GM13976 (cell line): ENCODE measurements at regions not wholly inside any gene's neighbourhood (a gene's known extent, or its start where the extent isn't known, plus 50 kb on each side); places are given as distances from the start of the nearest gene placed in this dataset.

Source experiments
- DNase-seq: peaks from one replicate; pipeline ENCODE4 v3.0.0; 2012; ENCODE audit warnings: low spot score
- CTCF ChIP-seq: IDR thresholded peaks from 2 replicates; pipeline ENCODE4 v1.5.1; 2012; ENCODE audit warnings: borderline replicate concordance, mild to moderate bottlenecking; ENCODE audit not compliant: insufficient read depth; ENCODE audit errors: extremely low read depth, missing control alignments, control extremely low read depth
- in situ Hi-C: fragments of 300-500 bp; cut with MboI; formaldehyde crosslinking; loops from one replicate; pipeline ENCODE4 v1.12.0; 2022; ENCODE audit warnings: low sequenced_read_pairs, mixed read lengths, inconsistent platforms; ENCODE audit not compliant: unreplicated experiment

GRCh38 chr3:177936721-177937120 lies 599.5 kb upstream of the KCNMB2 start:
- DNase-seq: no peak
- TF ChIP-seq CTCF: no peak
- in situ Hi-C loops: no loop called here

- no peak for DNase-seq
- TF ChIP-seq CTCF: no peak
- in situ Hi-C loops: no loop called here
Observed at GRCh38 chr3:177942911-177943310, 593.3 kb upstream of the KCNMB2 start.

DNA sequence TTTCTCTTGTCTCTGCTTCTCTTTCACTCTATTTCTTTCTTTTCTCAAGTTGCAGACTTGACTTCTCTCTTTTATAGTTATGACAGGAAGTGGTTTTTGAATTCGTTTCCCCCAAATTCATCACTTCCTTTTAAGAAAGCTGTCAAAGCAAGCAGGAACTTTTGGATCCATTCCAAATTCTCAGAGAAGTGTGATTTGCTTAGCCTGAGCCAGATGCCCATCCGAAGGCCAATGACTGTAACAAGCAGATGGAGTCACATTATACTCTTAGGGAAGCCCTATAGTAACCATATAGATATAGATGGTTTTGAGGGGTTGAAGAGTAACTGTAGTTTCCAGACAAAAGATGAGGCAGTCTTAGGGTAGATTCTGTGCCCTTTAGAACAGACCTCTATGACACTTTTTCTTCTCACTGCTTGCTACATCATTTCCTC lies 592.0 kb upstream of the KCNMB2 start:
- in situ Hi-C loops: no loop called here
- no peak for DNase-seq
- no peak for TF ChIP-seq CTCF

DNA sequence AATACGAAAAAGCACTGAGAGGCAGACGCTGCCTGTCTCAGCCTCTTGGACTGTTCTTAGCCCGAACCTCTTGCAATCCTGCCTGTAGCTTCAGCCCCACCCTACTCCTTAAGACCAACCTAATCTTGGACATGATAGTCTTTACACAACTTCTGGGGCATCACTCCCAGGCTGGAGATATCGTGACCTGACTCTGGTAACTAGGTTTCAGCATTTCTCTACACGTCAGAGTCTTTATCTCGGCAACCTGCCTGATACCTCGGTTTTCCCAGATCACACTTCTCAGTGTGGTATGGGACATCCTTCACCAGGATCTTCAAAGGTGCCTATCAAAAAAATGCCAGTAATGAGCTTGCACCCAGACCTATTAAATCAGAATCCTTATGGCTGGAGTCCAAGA lies 590.2 kb upstream of the KCNMB2 start:
- no peak for DNase-seq
- TF ChIP-seq CTCF: no peak
- in situ Hi-C loops: no loop called here

DNA sequence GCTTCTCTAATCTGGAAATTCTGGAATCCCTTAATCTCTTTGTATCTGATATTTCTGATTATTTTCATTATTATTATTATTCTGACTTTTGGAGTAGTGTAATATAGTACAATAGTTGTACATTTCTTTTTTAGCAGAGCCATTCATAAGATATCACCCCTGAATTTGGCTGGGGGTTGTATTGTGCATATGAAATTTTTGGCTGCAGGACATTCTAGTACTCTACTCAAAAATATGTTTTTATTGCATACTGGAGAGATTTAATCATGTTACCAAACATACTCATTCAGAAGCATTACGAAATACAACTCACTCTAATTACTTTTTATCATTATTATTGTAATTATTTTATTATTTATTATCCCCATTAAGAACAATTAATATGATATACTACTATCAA lies 589.7 kb upstream of the KCNMB2 start:
- in situ Hi-C loops: no loop called here
- no peak for DNase-seq
- TF ChIP-seq CTCF: no peak

GRCh38 chr3:177946936-177947335 lies 589.3 kb upstream of the KCNMB2 start:
- no peak for DNase-seq
- in situ Hi-C loops: no loop called here
- no peak for TF ChIP-seq CTCF

DNA sequence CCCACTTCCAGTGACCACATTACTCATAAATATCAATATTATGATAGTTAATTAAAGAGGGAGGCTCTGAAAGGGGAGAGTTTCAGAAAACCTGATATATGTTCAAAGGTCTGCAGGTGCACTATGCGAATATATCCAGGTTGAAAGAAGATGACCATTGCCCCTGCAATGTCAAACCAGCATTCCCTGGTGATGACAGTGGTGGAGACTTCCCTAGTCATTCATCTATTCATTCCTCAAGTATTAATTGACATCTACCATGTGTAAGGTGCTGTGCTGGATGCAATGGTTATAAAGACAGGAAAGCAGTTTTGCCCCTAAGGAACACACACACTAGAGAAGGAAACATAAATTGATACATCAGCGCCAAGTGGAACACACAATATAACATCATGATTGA lies 588.3 kb upstream of the KCNMB2 start:
- no peak for DNase-seq
- no peak for TF ChIP-seq CTCF
- in situ Hi-C loops: no loop called here
